GM18511 (cell line): ENCODE measurements at regions not wholly inside any gene's neighbourhood (a gene's known extent, or its start where the extent isn't known, plus 50 kb on each side); places are given as distances from the start of the nearest gene placed in this dataset.
"Not testable (repeated sequence)": the region's sequence is repeated elsewhere in the genome, so short reads cannot be mapped to it uniquely, and the experiment has no call there.

Experiments used
- ATAC-seq: cut with Tn5 transposase; IDR thresholded peaks from one replicate; pipeline ENCODE4 v1.9.1; 2021; ENCODE audit warnings: mild to moderate bottlenecking, moderate library complexity; ENCODE audit not compliant: unreplicated experiment

GRCh38 chr4:93888308-93888707 is 59.8 kb downstream of the ATOH1 start:
- ATAC-seq = no peak

GRCh38 chr4:93888768-93889167 is 60.2 kb downstream of the ATOH1 start:
- no peak for ATAC-seq

- no peak for ATAC-seq
These were observed 62.7 kb downstream of the ATOH1 start for GRCh38 chr4:93891244-93891643.

- ATAC-seq = no peak
These were observed 66.4 kb downstream of the ATOH1 start for GRCh38 chr4:93894995-93895394.

GRCh38 chr4:93896516-93896915 is 68.0 kb downstream of the ATOH1 start:
- ATAC-seq = no peak

- ATAC-seq = no peak
These were observed 69.0 kb downstream of the ATOH1 start for GRCh38 chr4:93897559-93897958.

GRCh38 chr4:93908778-93909177 is 80.2 kb downstream of the ATOH1 start:
- no peak for ATAC-seq

- ATAC-seq = no peak
These were observed 83.1 kb downstream of the ATOH1 start for GRCh38 chr4:93911671-93912070.

GRCh38 chr4:93912146-93912545 is 83.6 kb downstream of the ATOH1 start:
- no peak for ATAC-seq

GRCh38 chr4:93918856-93919255 is 90.3 kb downstream of the ATOH1 start:
- no peak for ATAC-seq

- ATAC-seq = not testable (repeated sequence)
These were observed 95.0 kb downstream of the ATOH1 start for GRCh38 chr4:93923570-93923969.

GRCh38 chr4:93947286-93947685 is 118.7 kb downstream of the ATOH1 start:
- ATAC-seq = no peak

- ATAC-seq = not testable (repeated sequence)
These were observed 121.7 kb downstream of the ATOH1 start for GRCh38 chr4:93950239-93950638.

- ATAC-seq = no peak
These were observed 128.6 kb downstream of the ATOH1 start for GRCh38 chr4:93957186-93957585.

- no peak for ATAC-seq
These were observed 131.9 kb downstream of the ATOH1 start for GRCh38 chr4:93960450-93960849.

GRCh38 chr4:93960916-93961315 is 132.4 kb downstream of the ATOH1 start:
- no peak for ATAC-seq

- no peak for ATAC-seq
These were observed 153.0 kb downstream of the ATOH1 start for GRCh38 chr4:93981594-93981993.

GRCh38 chr4:93982255-93982654 is 153.7 kb downstream of the ATOH1 start:
- no peak for ATAC-seq

GRCh38 chr4:93983140-93983539 is 154.6 kb downstream of the ATOH1 start:
- peak; percentile 86 for ATAC-seq

GRCh38 chr4:93994175-93994994 is 165.8 kb downstream of the ATOH1 start:
- no peak for ATAC-seq

GRCh38 chr4:93996895-93997294 is 168.3 kb downstream of the ATOH1 start:
- no peak for ATAC-seq

GRCh38 chr4:94000559-94000958 is 172.0 kb downstream of the ATOH1 start:
- ATAC-seq = no peak

GRCh38 chr4:94006932-94007331 is 178.4 kb downstream of the ATOH1 start:
- no peak for ATAC-seq
